ENCODE measurements at regions not wholly inside any gene's neighbourhood (a gene's known extent, or its start where the extent isn't known, plus 50 kb on each side); places are given as distances from the start of the nearest gene placed in this dataset.

GRCh38 chr12:89258240-89258969 lies 93.9 kb downstream of the DUSP6 start:
- no peak for ATAC-seq
- DNase-seq, result no peak
- intact Hi-C loops (cut with DNase I, micrococcal nuclease), result no loop called here

- intact Hi-C loops (cut with DNase I, micrococcal nuclease), result no loop called here
These were observed 95.0 kb downstream of the DUSP6 start for GRCh38 chr12:89257340-89257739.

GRCh38 chr12:89256060-89256459 lies 96.2 kb downstream of the DUSP6 start:
- intact Hi-C loops (cut with DNase I, micrococcal nuclease), result no loop called here
- DNase-seq, result no peak
- no peak for ATAC-seq

More at GRCh38 chr12:89257340-89257739, 95.0 kb downstream of the DUSP6 start:
- no peak for ATAC-seq
- DNase-seq, result no peak

- intact Hi-C loops (cut with DNase I, micrococcal nuclease), result no loop called here
- ATAC-seq (no peak), DNase-seq (no peak)
These were observed 98.8 kb downstream of the DUSP6 start for GRCh38 chr12:89253488-89253887.

- ATAC-seq, result no peak
- intact Hi-C loops (cut with DNase I, micrococcal nuclease), result no loop called here
These were observed 100.0 kb downstream of the DUSP6 start for GRCh38 chr12:89252284-89252683.

GRCh38 chr12:89251342-89252271 lies 100.7 kb downstream of the DUSP6 start:
- ATAC-seq, result no peak
- DNase-seq, result no peak
- intact Hi-C loops (cut with DNase I, micrococcal nuclease), result no loop called here

More at GRCh38 chr12:89252284-89252683, 100.0 kb downstream of the DUSP6 start:
- no peak for DNase-seq

- DNase-seq (no peak), ATAC-seq (no peak)
- intact Hi-C loops (cut with DNase I, micrococcal nuclease), result no loop called here
These were observed 101.7 kb downstream of the DUSP6 start for GRCh38 chr12:89250636-89251035.

GRCh38 chr12:89250213-89250612 lies 102.1 kb downstream of the DUSP6 start:
- no peak for ATAC-seq
- intact Hi-C loops (cut with DNase I, micrococcal nuclease), result no loop called here
- no peak for DNase-seq

GRCh38 chr12:89247967-89248366 lies 104.3 kb downstream of the DUSP6 start:
- DNase-seq (no peak), ATAC-seq (no peak)
- intact Hi-C loops (cut with DNase I, micrococcal nuclease), result no loop called here

- intact Hi-C loops (cut with DNase I, micrococcal nuclease), result no loop called here
- no peak for ATAC-seq
These were observed 104.8 kb downstream of the DUSP6 start for GRCh38 chr12:89247541-89247942.

GRCh38 chr12:89245090-89245489 lies 107.2 kb downstream of the DUSP6 start:
- intact Hi-C loops (cut with DNase I, micrococcal nuclease), result no loop called here
- ATAC-seq (peak; percentile 17), DNase-seq (no peak)

More at GRCh38 chr12:89247541-89247942, 104.8 kb downstream of the DUSP6 start:
- DNase-seq, result no peak

- ATAC-seq (no peak), DNase-seq (no peak)
- intact Hi-C loops (cut with DNase I, micrococcal nuclease), result no loop called here
These were observed 107.8 kb downstream of the DUSP6 start for GRCh38 chr12:89244536-89244935.

GRCh38 chr12:89243771-89244170 lies 108.5 kb downstream of the DUSP6 start:
- DNase-seq (no peak), ATAC-seq (no peak)
- intact Hi-C loops (cut with DNase I, micrococcal nuclease), result no loop called here

- intact Hi-C loops (cut with DNase I, micrococcal nuclease), result no loop called here
- ATAC-seq (no peak), DNase-seq (no peak)
These were observed 112.8 kb downstream of the DUSP6 start for GRCh38 chr12:89239534-89239933.

GRCh38 chr12:89238593-89238992 lies 113.7 kb downstream of the DUSP6 start:
- intact Hi-C loops (cut with DNase I, micrococcal nuclease), result no loop called here
- ATAC-seq (no peak), DNase-seq (no peak)

- intact Hi-C loops (cut with DNase I, micrococcal nuclease), result no loop called here
- no peak for DNase-seq
- no peak for ATAC-seq
These were observed 114.5 kb downstream of the DUSP6 start for GRCh38 chr12:89237763-89238162.

- intact Hi-C loops (cut with DNase I, micrococcal nuclease), result no loop called here
- ATAC-seq, result no peak
- no peak for DNase-seq
These were observed 115.4 kb downstream of the DUSP6 start for GRCh38 chr12:89236748-89237383.

GRCh38 chr12:89236237-89236636 lies 116.1 kb downstream of the DUSP6 start:
- ATAC-seq (no peak), DNase-seq (no peak)
- intact Hi-C loops (cut with DNase I, micrococcal nuclease), result no loop called here

GRCh38 chr12:89235189-89235993 lies 116.9 kb downstream of the DUSP6 start:
- DNase-seq (no peak), ATAC-seq (peak; percentile 44)
- intact Hi-C loops (cut with DNase I, micrococcal nuclease), result no loop called here

All from left colon (tissue), 2 donors.